ENCODE measurements at regions not wholly inside any gene's neighbourhood (a gene's known extent, or its start where the extent isn't known, plus 50 kb on each side); places are given as distances from the start of the nearest gene placed in this dataset.

DNA sequence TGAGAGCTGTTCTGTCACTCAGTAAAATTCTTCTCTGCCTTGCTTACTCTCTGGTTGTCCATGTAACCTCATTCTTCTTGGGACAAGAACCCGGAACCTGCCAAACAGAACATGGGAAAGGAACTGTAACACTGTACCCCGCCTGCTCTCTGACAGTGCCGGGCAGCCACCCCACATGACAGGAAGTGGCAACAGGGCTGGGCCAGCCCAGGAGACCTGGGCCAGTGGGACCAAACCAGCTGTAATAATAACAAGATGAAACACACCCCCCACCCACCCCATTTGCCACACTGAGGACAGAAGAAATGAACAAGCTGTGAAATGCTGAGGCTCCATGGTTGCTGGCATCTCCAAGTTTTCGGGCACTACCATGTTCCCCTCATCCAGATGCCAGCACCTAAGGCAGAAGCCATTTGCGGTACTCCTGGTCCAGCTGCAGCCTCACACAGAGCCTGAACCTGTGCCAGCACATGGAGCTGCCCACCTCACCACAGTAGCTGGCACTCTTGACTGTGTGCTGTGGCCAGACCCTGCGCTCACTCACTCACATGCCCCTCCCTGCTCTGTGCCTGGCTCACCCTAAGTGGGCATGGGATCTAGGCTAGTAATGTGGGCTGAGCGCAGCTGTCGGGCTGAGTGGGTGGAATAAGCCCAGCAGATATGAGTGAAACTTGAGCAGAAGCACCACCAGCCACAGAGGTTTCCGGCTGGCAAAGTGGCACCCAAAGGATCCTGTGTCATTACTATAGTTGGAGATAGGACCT, 126.2 kb upstream of the UGT8 start:
- DNase-seq: no peak

DNA sequence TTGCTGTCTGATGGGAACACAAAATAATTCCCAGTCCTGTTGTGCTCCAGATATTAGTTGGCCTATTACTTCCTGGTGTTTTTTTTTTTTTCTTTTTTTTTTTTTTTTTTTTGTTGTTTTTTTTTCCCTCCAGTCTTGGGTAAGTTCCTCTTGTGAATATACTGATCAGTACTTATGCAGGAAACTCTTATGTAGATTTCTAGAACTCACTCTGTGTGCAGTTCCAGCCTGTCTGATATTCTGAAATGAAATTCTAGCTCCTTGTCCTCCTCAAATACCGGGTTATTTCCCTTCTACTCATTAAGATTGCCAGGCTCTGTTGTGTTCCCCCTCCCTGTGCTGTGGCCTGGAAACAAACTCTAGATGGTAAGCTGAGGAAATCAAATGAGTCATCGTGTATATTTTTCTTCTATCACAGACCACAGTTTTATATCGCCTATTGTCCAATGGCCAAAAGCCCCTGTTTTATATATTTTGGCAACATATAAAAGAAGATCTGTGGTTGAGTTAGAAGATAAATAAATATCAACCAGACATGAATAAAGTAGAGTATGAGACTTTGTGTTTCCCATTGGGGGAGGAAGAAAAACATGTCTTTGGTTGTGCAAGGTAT, 124.3 kb upstream of the UGT8 start:
- DNase-seq: no peak

DNA sequence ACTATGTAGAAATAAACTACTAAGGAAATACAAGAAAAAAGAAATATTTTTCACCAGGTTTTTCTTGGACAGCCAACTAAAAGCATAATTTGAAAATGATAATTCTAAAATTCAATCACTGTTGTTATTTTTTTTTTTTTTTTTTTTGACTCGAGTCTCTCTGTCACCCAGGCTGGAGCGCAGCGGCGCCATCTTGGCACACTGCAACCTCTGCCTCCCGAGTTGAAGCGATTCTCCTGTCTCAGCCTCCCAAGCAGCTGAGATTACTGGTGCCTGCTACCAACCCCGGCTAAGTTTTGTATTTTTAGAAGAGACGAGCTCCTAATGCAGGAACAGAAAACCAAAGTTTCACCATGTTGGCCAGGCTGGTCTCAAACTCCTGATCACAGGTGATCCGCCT, 122.3 kb upstream of the UGT8 start:
- DNase-seq: no peak

DNA sequence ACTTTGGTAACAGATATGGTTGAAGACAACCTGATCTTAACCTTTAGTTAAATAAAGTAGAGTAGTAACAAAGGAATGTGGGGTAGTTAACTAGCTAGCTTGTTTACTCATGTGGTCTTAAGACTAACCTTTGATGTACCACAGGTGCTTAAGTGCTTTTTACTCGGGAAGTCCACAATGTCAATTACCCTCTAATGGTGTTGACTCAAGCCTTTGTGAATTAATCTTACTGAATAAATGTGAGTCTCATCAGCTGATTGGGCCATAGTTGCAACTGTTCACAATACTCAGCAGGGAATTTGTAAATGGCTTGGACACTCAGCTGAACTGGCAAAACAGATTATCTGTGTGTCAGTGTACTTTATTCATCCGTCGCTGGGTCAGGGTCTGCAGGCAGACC, 119.0 kb upstream of the UGT8 start:
- no peak for DNase-seq

DNA sequence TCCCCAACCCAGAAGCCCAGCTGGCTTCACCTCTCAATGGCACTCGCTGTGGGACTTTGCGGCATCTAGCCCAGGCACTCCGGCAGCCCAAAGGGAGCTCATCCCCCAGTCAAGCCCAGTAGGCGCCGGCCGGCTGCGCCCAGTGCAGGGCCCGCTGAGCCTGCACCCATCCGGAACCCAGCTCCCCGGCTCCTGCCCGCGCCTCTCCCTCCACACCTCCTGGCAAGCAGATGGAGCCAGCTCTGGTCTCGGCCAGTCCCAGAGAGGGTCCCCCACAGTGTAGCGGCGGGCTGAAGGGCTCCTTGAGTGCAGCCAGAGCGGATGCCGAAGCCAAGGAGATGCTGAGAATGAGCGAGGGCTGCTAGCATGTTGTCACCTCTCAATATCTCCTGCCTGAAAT, 116.8 kb upstream of the UGT8 start:
- no peak for DNase-seq

DNA sequence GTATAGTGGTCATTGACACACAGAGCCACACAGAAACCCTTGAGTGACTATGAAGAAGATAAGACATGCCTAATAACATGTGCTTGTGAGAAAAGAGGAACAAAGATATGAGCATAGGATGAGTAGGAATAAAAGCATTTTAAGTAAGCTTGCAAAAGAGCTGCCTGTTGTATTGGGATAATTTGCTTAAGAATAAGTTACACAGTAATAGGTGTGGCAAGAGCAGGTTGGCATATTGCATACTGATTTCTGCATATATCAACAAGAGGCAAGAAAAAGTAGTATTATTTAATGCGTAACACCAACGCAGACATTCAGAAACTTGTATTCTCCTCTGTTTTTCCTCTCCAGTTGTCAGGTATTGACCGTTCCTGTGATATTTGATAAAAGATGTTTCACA, 111.5 kb upstream of the UGT8 start:
- no peak for DNase-seq

DNA sequence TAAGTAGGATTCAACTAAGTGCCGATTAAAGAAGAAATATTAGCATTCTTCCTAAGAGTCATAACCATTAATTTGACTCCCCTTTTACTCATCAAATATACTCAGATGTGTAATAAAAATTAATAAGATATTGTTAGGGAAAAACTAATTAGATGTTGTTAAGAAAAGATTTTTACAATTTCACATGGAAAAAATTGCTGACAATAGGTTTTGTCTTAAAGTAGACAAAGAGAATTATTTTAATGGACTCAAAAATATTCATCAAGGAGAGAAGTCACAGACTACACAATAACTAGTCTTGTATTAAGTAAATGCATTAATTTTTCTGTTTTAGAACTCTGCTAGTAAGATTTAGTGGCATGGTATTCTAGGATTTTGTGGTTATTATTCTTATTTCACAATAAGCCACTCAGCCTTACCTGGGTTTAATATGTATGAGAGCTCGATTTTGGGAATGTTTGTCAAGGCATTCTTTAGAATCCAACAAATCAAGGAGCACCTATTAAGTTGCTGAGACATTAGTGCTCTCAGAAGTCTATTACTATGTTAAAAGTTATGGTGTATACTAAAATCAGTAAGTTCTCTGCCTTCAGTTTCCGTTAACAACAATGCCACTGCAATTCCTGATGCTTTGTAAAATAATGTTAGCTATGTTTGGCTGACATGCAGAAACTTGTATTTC, 110.2 kb upstream of the UGT8 start:
- DNase-seq: no peak

DNA sequence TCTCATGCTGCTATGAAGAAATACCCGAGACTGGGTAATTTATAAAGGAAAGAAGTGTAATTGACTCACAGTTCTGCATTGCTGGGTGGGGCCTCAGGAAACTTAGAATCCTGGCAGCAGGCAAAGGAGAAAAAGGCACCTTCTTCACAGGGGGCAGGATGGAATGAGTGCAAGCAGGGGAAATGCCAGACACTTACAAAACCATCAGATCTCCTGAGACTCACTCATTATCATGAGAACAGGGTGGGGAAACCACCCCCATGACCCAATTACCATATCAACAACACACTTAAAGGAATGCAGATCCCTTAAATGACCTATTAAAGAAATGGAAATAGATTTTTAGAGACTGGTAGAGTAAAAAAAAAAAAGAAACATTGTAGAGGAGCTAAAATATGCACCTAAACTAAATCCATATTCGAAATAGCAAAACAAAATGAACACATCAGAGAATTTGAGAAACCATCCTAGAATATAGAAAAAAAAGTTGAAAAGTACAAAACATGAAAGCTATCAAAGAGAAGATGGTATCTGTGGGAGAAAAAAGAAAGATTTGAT, 104.3 kb upstream of the UGT8 start:
- no peak for DNase-seq

DNA sequence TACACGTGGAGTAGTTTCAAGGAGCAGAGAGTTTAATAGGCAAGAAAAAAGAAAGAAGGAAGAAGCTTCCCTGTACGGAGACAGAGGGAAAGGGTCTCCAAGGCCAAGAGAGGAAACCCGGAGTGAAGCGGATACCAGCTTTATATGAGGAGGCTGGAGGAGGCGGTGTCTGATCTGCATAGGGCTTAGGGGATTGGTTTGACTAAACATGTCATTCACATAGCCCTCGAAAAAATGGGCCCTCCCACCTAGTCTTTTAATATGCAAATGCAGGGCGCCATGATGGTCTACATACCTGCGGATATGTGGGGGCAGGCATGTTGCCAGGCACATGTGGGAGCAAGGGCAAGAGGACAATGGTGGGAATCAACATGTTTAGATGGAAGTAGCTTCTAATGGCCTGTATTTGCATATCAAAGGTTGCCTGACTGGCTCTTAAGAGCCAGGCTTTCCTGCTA, 103.1 kb upstream of the UGT8 start:
- DNase-seq: no peak

DNA sequence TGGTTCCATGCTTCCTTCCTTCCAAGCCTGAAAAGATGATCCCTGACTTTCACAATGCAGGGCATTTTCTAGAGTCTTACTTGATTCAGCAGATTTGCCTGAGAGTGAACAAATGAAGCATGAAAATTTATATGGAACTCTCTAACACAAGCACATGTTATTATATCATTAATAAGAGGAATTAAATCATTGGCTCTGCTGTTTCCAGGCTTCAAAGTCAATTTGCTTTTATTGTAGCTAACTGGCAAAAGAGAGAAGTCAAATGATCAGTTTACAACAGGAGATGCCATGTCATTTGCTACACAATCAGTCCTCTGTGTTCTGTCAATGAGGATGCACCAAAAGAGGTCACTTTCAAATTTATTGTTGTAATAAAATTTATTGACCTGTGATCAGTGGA, 101.5 kb upstream of the UGT8 start:
- DNase-seq: no peak

DNA sequence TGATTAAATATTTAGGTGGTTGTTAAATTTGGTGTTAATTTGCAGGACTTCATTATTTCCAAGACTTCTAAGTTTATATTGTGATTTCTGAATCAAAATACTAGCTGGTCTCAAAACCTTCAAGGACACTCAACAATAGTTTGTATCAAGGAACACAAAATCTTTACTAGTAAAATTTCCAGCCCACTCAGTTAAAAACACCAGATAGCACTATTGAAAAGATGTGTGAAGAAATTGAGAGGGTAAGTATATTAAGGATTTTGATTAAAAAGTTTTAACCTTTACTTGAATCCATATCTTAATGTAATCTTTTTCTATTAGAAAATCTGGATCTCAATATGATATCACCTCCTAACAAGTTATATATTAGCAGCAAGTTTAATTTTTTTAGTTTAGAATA, 89.3 kb upstream of the UGT8 start:
- no peak for DNase-seq

DNA sequence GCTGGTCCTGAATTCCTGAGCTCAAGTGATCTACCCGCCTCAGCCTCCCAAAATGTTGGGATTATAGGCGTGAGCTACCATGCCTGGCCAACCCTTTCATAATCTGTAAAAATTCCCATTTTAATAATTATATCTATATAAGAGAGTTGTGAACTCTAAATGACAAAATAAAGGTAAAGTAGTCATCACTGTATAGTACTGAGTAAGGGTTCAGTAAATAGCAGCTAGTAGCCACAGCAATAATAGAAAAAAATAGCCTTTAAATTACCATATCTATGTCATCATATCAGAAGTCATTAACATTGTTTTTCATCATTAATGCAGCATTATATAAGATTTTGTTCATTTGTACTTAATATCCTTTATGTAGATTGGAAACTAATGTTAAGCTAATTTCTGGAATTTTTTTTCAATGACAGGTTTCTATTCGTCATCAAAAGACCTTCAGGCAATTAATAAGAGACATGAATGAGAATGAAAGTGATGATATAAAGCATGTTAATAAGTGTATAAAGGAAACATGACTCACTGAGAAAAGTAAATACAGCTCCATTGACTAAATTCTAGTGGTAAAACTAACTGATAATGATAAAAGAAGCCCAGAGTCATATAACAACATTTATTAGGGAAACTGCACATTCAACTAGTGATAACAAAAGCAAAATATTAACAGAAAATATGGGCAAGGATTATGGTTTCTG, 85.9 kb upstream of the UGT8 start:
- no peak for DNase-seq

DNA sequence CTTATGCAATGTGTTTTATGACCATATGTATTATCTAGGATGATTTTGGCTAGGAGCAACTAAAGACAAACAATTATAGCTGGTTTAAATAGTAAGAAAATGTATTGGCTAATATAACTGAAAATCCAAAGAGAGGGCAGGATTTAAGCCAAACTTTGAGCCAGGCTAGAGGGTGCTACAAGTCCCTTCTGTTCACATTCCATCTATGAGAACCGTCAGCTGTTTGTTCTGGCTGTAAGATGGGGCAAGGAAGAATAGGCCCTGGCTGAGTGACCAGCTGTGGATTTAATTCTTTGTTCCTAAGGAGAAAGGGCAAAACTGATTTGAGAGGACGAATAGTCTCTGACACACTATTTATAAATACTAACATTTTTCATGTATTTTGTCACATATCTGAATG, 79.2 kb upstream of the UGT8 start:
- DNase-seq: no peak

DNA sequence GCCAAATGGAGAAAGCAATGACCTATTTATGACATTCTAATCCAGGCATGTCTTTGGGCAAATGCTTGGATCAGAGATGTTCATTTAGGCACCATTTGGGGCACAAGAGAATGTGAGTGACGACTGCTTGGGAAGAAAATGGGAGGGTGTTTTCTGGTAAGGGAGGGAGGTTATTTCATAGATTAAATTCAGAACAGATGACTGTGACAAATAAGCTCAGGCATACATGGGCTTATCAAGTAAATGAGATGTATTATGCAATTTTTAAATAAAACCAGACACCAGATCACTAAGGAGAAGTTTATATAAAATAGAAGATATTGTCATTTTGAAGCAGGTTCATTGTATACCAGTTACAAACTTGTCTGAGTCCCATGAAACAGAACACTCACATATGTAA, 71.4 kb upstream of the UGT8 start:
- no peak for DNase-seq

DNA sequence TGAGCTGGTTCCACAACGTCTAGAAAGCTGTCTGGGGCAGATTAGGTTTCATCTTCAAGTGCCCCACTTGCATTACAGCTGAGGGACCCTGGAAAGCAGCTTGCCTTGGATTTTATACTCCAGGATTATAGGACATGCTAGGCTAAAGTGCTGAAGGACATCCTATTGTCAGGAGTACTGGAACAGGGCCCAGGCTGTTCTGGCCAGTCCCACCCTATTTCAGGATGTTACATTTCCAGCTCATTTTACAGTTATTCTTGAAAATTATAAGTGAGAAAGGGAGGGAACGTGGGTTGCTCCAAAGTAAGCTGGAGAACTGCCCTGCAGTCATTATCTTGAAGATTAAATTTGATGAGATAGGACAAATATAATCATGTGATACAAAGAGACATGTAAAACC, 71.0 kb upstream of the UGT8 start:
- no peak for DNase-seq

DNA sequence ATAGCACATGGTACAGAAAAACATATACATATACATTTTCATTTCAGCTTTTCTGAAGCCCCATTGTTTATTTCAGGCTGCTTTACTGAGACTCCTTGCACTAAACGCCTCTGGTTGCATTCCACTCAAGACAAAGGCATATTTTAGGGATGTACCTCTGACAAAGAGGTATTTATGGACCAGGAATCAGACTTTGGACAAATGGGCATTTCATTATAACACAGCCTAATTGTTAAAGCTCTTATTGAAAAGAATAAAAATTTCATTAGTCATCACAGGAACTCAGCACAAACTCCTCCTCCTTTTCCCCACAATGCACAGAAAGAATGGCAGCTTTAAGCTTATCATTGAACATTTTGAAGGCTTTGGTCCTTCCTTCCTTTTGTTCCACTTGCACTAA, 62.9 kb upstream of the UGT8 start:
- no peak for DNase-seq

DNA sequence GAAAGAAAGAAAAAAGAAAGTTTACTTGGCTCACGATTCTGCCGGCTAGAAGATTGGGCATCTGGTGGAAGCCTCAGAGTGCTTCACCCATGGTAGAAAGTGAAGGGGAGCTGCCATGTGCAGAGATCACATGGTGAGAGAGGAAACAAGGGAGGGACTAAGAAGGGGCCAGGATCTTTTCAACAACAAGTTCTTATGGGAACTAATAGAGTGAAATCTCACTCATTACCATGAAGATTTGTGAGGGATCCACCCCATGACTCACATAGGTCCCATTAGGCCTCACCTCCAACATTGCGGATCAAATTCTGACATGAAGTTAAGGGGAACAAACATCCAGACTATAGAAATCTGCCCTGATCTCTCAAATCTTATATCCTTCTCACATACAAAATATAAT, 61.3 kb upstream of the UGT8 start:
- DNase-seq: no peak

DNA sequence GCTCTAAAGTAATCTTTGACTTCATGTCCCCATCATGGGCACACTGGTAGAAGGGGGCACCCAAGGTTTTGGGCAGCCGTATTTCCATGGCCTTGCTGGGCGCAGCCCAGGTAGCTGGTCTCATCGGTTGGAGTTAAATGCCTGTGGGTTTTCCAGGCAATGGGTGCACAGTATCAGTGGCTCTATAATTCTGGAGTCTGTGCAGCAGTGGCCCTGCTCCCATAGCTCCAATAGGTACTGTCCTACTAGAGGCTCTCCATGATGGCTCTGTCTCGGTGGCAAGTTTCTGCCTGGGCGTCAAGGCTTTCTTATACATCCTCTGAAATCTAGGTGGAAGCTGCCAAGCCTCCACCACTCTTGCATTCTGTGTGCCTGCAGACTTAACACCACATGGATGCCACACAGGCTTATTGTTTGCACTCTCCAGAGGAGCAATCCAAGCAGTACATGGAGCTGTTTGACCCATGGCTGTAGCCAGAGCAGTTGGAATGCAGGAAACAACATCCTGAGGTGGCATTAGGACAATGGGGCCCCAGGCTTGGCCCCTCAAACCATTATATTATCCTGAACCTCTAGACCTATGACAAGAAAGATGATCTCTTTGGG, 60.5 kb upstream of the UGT8 start:
- DNase-seq: no peak

DNA sequence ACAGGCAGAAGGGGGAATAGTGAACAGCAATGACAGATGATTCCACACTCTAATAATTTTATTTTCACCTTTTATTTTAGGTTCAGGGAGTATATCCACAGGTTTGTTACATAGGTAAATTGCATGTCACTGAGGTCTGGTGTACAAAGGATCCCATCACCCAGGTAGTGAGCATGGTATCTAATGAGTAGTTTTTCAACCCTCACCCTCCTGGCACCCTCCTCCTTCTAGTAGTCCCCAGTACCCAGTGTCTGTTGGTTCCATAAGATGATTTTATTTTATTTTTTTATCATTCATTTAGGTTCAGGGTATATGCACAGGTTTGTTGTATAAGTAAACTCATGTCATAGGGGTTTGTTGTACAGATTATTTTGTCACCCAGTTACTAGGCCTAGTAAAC, 58.6 kb upstream of the UGT8 start:
- no peak for DNase-seq

DNA sequence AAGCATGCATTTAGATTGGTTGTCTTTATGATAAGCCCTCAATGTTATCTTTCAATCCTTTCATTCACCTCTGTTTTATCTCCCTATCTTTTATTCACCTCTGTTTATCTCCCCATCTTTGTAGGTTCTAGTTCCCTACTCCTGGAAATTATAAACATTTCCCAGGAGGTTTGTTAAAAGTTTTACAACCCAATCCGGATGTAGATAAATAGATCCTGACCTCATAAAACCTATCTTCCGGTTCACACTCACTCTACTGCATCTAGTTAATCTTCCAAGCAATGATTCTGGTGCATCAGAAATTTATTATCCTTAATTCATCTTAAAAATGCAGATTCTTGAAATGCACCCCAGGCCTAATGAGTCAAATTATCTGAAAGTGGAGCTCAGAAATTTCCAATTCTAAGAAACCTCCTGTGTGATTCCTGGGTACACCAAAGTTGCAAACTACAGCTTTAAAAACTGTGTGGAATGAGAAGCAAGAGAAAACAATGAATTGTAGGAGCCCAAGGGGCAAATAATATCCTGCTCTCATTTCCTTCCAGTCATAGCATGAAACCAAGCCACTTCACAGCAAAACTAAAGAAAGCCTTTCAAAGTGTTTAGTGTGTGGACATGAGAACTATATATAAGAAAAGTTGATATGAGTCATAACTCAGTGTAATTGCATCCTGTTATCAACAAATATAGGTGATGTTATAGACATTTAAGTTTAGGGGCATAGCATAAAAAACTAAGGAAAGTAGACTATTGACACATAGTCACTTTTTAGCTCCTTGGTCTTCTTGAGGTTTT, 51.1 kb upstream of the UGT8 start:
- no peak for DNase-seq
